ENCODE measurements at regions not wholly inside any gene's neighbourhood (a gene's known extent, or its start where the extent isn't known, plus 50 kb on each side); places are given as distances from the start of the nearest gene placed in this dataset.
"Not testable (repeated sequence)": the region's sequence is repeated elsewhere in the genome, so short reads cannot be mapped to it uniquely, and the experiment has no call there.

- DNase-seq (ENCODE audit: low spot score) = no peak
Observed at GRCh38 chr12:93204896-93205295, 172.8 kb upstream of the NUDT4 start.

GRCh38 chr12:93205361-93205760 is 172.4 kb upstream of the NUDT4 start:
- DNase-seq (ENCODE audit: low spot score) = no peak

GRCh38 chr12:93208011-93208410 is 169.7 kb upstream of the NUDT4 start:
- no peak for DNase-seq (ENCODE audit: low spot score)

GRCh38 chr12:93214523-93215289 is 163.0 kb upstream of the NUDT4 start:
- DNase-seq (ENCODE audit: low spot score) = no peak

GRCh38 chr12:93215290-93215678 is 162.4 kb upstream of the NUDT4 start:
- DNase-seq (ENCODE audit: low spot score) = no peak

GRCh38 chr12:93219947-93220346 is 157.8 kb upstream of the NUDT4 start:
- no peak for DNase-seq (ENCODE audit: low spot score)

- no peak for DNase-seq (ENCODE audit: low spot score)
Observed at GRCh38 chr12:93221841-93222240, 155.9 kb upstream of the NUDT4 start.

GRCh38 chr12:93223440-93224426 is 154.0 kb upstream of the NUDT4 start:
- DNase-seq (ENCODE audit: low spot score) = no peak

- DNase-seq (ENCODE audit: low spot score) = no peak
Observed at GRCh38 chr12:93225094-93225493, 152.6 kb upstream of the NUDT4 start.

GRCh38 chr12:93226361-93226760 is 151.4 kb upstream of the NUDT4 start:
- no peak for DNase-seq (ENCODE audit: low spot score)

- DNase-seq (ENCODE audit: low spot score) = peak; percentile 45
Observed at GRCh38 chr12:93229494-93230325, 148.0 kb upstream of the NUDT4 start.

GRCh38 chr12:93230326-93230720 is 147.4 kb upstream of the NUDT4 start:
- DNase-seq (ENCODE audit: low spot score) = no peak

- no peak for DNase-seq (ENCODE audit: low spot score)
Observed at GRCh38 chr12:93231938-93232337, 145.8 kb upstream of the NUDT4 start.

- no peak for DNase-seq (ENCODE audit: low spot score)
Observed at GRCh38 chr12:93234641-93235040, 143.1 kb upstream of the NUDT4 start.

GRCh38 chr12:93235881-93236280 is 141.8 kb upstream of the NUDT4 start:
- no peak for DNase-seq (ENCODE audit: low spot score)

- no peak for DNase-seq (ENCODE audit: low spot score)
Observed at GRCh38 chr12:93237235-93237915, 140.3 kb upstream of the NUDT4 start.

GRCh38 chr12:93238512-93239262 is 139.0 kb upstream of the NUDT4 start:
- DNase-seq (ENCODE audit: low spot score) = not testable (repeated sequence)

GRCh38 chr12:93239789-93240188 is 137.9 kb upstream of the NUDT4 start:
- DNase-seq (ENCODE audit: low spot score) = not testable (repeated sequence)

GRCh38 chr12:93242154-93242972 is 135.4 kb upstream of the NUDT4 start:
- DNase-seq (ENCODE audit: low spot score) = no peak

GRCh38 chr12:93243382-93243688 is 134.4 kb upstream of the NUDT4 start:
- DNase-seq (ENCODE audit: low spot score) = no peak
